ENCODE measurements at regions not wholly inside any gene's neighbourhood (a gene's known extent, or its start where the extent isn't known, plus 50 kb on each side); places are given as distances from the start of the nearest gene placed in this dataset.

GRCh38 chr15:81811736-81812135 lies 234.1 kb downstream of the MEX3B start:
- Mint-ChIP-seq H3K27ac (ENCODE audit: unreplicated experiment) (no peak overlapping the region), H3K27me3 (ENCODE audit: insufficient read depth, unreplicated experiment) (peaks cover 3% of the 10 kb centered on the region), H3K4me1 (ENCODE audit: low read depth, unreplicated experiment) (no peaks in the 10 kb centered on the region), H3K4me3 (ENCODE audit: unreplicated experiment) (no peak overlapping the region), H3K9me3 (ENCODE audit: unreplicated experiment) (peaks cover 2% of the 10 kb centered on the region), H3K36me3 (ENCODE audit: insufficient read depth, unreplicated experiment) (no peaks in the 10 kb centered on the region)
- TF ChIP-seq, protein P1, sequence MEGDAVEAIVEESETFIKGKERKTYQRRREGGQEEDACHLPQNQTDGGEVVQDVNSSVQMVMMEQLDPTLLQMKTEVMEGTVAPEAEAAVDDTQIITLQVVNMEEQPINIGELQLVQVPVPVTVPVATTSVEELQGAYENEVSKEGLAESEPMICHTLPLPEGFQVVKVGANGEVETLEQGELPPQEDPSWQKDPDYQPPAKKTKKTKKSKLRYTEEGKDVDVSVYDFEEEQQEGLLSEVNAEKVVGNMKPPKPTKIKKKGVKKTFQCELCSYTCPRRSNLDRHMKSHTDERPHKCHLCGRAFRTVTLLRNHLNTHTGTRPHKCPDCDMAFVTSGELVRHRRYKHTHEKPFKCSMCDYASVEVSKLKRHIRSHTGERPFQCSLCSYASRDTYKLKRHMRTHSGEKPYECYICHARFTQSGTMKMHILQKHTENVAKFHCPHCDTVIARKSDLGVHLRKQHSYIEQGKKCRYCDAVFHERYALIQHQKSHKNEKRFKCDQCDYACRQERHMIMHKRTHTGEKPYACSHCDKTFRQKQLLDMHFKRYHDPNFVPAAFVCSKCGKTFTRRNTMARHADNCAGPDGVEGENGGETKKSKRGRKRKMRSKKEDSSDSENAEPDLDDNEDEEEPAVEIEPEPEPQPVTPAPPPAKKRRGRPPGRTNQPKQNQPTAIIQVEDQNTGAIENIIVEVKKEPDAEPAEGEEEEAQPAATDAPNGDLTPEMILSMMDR (IDR thresholded peaks at IDR 0.05; ENCODE audit: insufficient read depth in 1 of 2, low read depth in 1 of 2, low read length in 1 of 2, severe bottlenecking in 1 of 2, unreplicated experiment in 1 of 2): no peak
- no TSS peak for BruUV-seq (replicated peaks)
- Histone ChIP-seq H3K36me3 (ENCODE audit: control insufficient read depth, insufficient read depth, low read length) (no peaks in the 10 kb centered on the region), H3K27me3 (replicated peaks; ENCODE audit: control insufficient read depth, insufficient read depth, low read length) (no peaks in the 10 kb centered on the region), H3K4me3 (ENCODE audit: low read depth, low read length) (no peak overlapping the region), H3K4me1 (no peaks in the 10 kb centered on the region), H3K9me3 (no peaks in the 10 kb centered on the region)
- DNase-seq: no peak
- CTCF ChIA-PET: no interaction called here
- POLR2A ChIA-PET: no interaction called here
- intact Hi-C loops (cut with micrococcal nuclease; ENCODE audit: unreplicated experiment): no loop called here

DNA sequence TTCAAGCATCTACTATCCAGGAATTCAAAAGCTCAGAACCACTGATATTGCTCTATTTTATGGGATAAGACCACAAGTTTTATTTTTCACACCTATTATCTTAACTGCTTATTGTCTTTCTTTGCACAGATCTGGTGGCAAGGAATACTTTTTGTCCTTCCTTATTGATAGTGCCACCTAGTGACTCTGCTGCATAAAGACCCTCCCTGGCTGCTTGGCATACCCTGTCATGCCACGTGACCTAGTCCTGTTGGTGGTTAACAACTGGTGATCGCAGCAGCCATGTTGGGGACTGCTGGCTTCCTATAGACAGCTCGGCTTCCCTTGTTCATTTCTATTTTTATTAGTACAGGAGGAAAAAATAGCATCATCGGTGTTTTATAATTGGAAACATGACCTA lies 236.3 kb downstream of the MEX3B start:
- H3K9me3 Mint-ChIP-seq (ENCODE audit: unreplicated experiment): peaks cover 9% of the 10 kb centered on the region
- Histone ChIP-seq H3K36me3 (ENCODE audit: control insufficient read depth, insufficient read depth, low read length) (no peaks in the 10 kb centered on the region), H3K4me3 (ENCODE audit: low read depth, low read length) (no peak overlapping the region), H3K9me3 (no peaks in the 10 kb centered on the region), H3K4me1 (no peaks in the 10 kb centered on the region), H3K27me3 (replicated peaks; ENCODE audit: control insufficient read depth, insufficient read depth, low read length) (no peaks in the 10 kb centered on the region)
- intact Hi-C loops (cut with micrococcal nuclease; ENCODE audit: unreplicated experiment): no loop called here
- TF ChIP-seq, protein P1 (IDR thresholded peaks at IDR 0.05; ENCODE audit: insufficient read depth in 1 of 2, low read depth in 1 of 2, low read length in 1 of 2, severe bottlenecking in 1 of 2, unreplicated experiment in 1 of 2): no peak
- H3K4me1 Mint-ChIP-seq (ENCODE audit: low read depth, unreplicated experiment): no peaks in the 10 kb centered on the region
- POLR2A ChIA-PET: no interaction called here
- peaks cover 3% of the 10 kb centered on the region for H3K27me3 Mint-ChIP-seq (ENCODE audit: insufficient read depth, unreplicated experiment)
- no TSS peak for BruUV-seq (replicated peaks)
- H3K27ac Mint-ChIP-seq (ENCODE audit: unreplicated experiment): no peak overlapping the region
- no peak overlapping the region for H3K4me3 Mint-ChIP-seq (ENCODE audit: unreplicated experiment)
- no peaks in the 10 kb centered on the region for H3K36me3 Mint-ChIP-seq (ENCODE audit: insufficient read depth, unreplicated experiment)
- CTCF ChIA-PET: no interaction called here
- DNase-seq: peak in 1 of 2 experiments; percentile 1

GRCh38 chr15:81807806-81808205 lies 238.0 kb downstream of the MEX3B start:
- BruUV-seq (replicated peaks): no TSS peak
- peaks cover 3% of the 10 kb centered on the region for H3K27me3 Mint-ChIP-seq (ENCODE audit: insufficient read depth, unreplicated experiment)
- Histone ChIP-seq H3K4me1 (no peaks in the 10 kb centered on the region), H3K9me3 (no peaks in the 10 kb centered on the region), H3K4me3 (ENCODE audit: low read depth, low read length) (no peak overlapping the region), H3K27me3 (replicated peaks; ENCODE audit: control insufficient read depth, insufficient read depth, low read length) (no peaks in the 10 kb centered on the region), H3K36me3 (ENCODE audit: control insufficient read depth, insufficient read depth, low read length) (no peaks in the 10 kb centered on the region)
- TF ChIP-seq, protein P1 (IDR thresholded peaks at IDR 0.05; ENCODE audit: insufficient read depth in 1 of 2, low read depth in 1 of 2, low read length in 1 of 2, severe bottlenecking in 1 of 2, unreplicated experiment in 1 of 2): no peak
- H3K4me3 Mint-ChIP-seq (ENCODE audit: unreplicated experiment): no peak overlapping the region
- H3K27ac Mint-ChIP-seq (ENCODE audit: unreplicated experiment): no peak overlapping the region
- intact Hi-C loops (cut with micrococcal nuclease; ENCODE audit: unreplicated experiment): no loop called here
- H3K4me1 Mint-ChIP-seq (ENCODE audit: low read depth, unreplicated experiment): no peaks in the 10 kb centered on the region
- H3K9me3 Mint-ChIP-seq (ENCODE audit: unreplicated experiment): peaks cover 9% of the 10 kb centered on the region
- H3K36me3 Mint-ChIP-seq (ENCODE audit: insufficient read depth, unreplicated experiment): no peaks in the 10 kb centered on the region
- no peak for DNase-seq
- ChIA-PET POLR2A (no interaction called here), CTCF (no interaction called here)
